Naive B cell (primary cell): ENCODE measurements at regions not wholly inside any gene's neighbourhood (a gene's known extent, or its start where the extent isn't known, plus 50 kb on each side); places are given as distances from the start of the nearest gene placed in this dataset.

Experiments used
- ATAC-seq, 2 donors: fragments of 150-1000 bp; cut with Tn5 transposase; 2 replicates each; pipeline ENCODE4 v1.10.0; 2021; ENCODE audit warnings: low read depth in 2 of 2, mild to moderate bottlenecking in 2 of 2, moderate library complexity in 2 of 2
- DNase-seq: peaks from one replicate; pipeline ENCODE4 v3.0.0; 2022
- H3K27ac Mint-ChIP-seq, 6 donors: one replicate each; pipeline ENCODE4 v1.8.0; 2020 to 2022; ENCODE audit warnings: mild to moderate bottlenecking in 6 of 6, mixed read lengths in 6 of 6, moderate library complexity in 5 of 6, inconsistent platforms in 2 of 6
- H3K27me3 Mint-ChIP-seq, 3 donors: one replicate each; pipeline ENCODE4 v1.8.0; 2021 to 2022; ENCODE audit warnings: mixed read lengths in 3 of 3, mild to moderate bottlenecking in 1 of 3
- H3K36me3 Mint-ChIP-seq, 2 donors: one replicate each; pipeline ENCODE4 v1.8.0; 2020 to 2022; ENCODE audit warnings: mixed read lengths in 2 of 2, inconsistent platforms in 1 of 2, mild to moderate bottlenecking in 1 of 2
- H3K4me1 Mint-ChIP-seq, 3 donors: one replicate each; pipeline ENCODE4 v1.8.0; 2020 to 2022; ENCODE audit warnings: mixed read lengths in 3 of 3, inconsistent platforms in 1 of 3, mild to moderate bottlenecking in 1 of 3, moderate library complexity in 1 of 3
- H3K4me3 Mint-ChIP-seq, 8 donors: one replicate each; pipeline ENCODE4 v1.8.0; 2020 to 2022; ENCODE audit warnings: mild to moderate bottlenecking in 8 of 8, mixed read lengths in 8 of 8, moderate library complexity in 8 of 8, inconsistent platforms in 2 of 8
- H3K9me3 Mint-ChIP-seq, 7 donors: one replicate each; pipeline ENCODE4 v1.8.0; 2020 to 2022; ENCODE audit warnings: mixed read lengths in 7 of 7, mild to moderate bottlenecking in 5 of 7, inconsistent platforms in 2 of 7, moderate library complexity in 1 of 7

- Mint-ChIP-seq H3K27me3 (peaks cover 0 to 4% (median 0%) of the 10 kb centered on the region in 3 donors), H3K4me1 (no peaks in the 10 kb centered on the region), H3K27ac (no peak overlapping the region), H3K9me3 (peaks cover 0 to 5% (median 0%) of the 10 kb centered on the region in 7 donors), H3K4me3 (no peak overlapping the region), H3K36me3 (no peaks in the 10 kb centered on the region)
- DNase-seq (no peak), ATAC-seq (no peak)
These were observed 587.2 kb downstream of the BRD1 start for GRCh38 chr22:49240472-49240871.

DNA sequence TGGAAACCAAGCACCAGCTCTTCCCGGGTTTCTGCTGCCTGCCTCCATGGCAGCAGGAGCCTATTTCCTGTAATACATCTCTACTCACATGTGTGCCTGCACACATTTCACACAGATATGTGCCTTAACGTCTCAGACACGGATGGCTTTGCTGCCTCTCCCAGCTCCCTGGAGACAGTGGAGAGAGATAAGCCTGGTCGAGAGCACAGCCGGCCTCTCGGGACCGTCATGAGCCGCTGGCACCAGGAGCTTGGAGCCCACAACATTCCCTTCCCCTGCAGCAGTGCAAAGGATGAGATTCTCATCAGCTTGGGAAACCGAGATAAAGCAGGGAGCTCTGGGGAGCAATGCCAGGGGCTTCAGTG is 587.7 kb downstream of the BRD1 start:
- H3K9me3 Mint-ChIP-seq = peaks cover 0 to 5% (median 0%) of the 10 kb centered on the region in 7 donors
- H3K27ac Mint-ChIP-seq = peak overlapping the region in 1 of 6 donors; percentile 62
- no peaks in the 10 kb centered on the region for H3K4me1 Mint-ChIP-seq
- ATAC-seq = no peak
- H3K36me3 Mint-ChIP-seq = no peaks in the 10 kb centered on the region
- no peak overlapping the region for H3K4me3 Mint-ChIP-seq
- DNase-seq = no peak
- peaks cover 0 to 5% (median 0%) of the 10 kb centered on the region in 3 donors for H3K27me3 Mint-ChIP-seq

- Mint-ChIP-seq H3K36me3 (no peaks in the 10 kb centered on the region), H3K4me3 (no peak overlapping the region), H3K4me1 (no peaks in the 10 kb centered on the region), H3K27ac (no peak overlapping the region), H3K9me3 (peaks cover 0 to 5% (median 0%) of the 10 kb centered on the region in 7 donors), H3K27me3 (peaks cover 0 to 9% (median 0%) of the 10 kb centered on the region in 3 donors)
- ATAC-seq (no peak), DNase-seq (no peak)
These were observed 588.2 kb downstream of the BRD1 start for GRCh38 chr22:49239264-49240015.

DNA sequence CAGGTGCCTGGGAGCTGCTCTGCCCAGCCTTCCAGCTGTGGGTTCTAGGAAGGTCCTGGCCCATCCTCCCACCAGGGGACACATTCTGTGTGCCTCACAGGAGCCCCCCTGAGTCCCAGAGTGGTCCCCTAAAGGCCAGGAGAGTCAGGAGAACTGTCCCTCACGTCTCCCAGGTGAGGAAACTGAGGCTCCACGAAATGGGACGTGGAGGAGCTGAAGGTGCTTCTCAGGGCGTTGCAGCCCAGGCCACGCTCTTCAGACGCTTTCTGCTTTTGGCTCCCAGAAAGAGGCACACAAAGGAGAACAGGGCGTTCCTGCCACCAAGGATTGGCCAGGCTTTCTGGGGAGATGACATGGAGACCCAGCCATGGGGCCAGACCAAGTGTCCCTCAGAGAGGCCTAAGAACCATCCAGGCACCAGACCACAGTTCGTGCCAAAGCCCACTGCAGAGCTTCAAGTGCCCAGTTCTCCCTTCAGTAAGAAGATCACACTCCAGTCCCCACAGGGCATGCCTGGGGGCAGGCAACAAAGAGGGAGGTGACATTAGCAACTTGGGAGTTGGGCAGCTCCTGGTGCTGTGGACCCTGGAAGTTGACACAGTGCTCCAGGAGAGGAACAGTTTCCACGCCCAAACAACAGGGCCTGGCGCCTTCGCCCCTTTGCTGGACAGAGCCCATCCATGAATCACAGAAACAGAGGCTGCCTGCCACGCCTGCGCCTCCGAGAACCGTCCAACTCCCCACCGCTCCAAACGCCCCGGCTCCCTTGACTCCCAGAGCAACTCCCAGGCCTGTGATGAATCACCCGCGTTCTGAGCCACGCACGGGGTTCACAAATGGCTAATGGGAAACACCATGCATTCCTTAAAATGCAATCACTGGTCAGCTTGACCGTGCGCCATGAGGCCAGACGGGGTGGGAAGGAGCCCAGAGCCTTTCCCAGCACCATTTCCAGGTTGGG is 589.2 kb downstream of the BRD1 start:
- H3K36me3 Mint-ChIP-seq = no peaks in the 10 kb centered on the region
- DNase-seq = no peak
- H3K4me1 Mint-ChIP-seq = no peaks in the 10 kb centered on the region
- ATAC-seq = no peak
- peak overlapping the region in 1 of 6 donors; percentile 54 for H3K27ac Mint-ChIP-seq
- peaks cover 0 to 5% (median 0%) of the 10 kb centered on the region in 7 donors for H3K9me3 Mint-ChIP-seq
- peaks cover 0 to 9% (median 0%) of the 10 kb centered on the region in 3 donors for H3K27me3 Mint-ChIP-seq
- H3K4me3 Mint-ChIP-seq = no peak overlapping the region

DNA sequence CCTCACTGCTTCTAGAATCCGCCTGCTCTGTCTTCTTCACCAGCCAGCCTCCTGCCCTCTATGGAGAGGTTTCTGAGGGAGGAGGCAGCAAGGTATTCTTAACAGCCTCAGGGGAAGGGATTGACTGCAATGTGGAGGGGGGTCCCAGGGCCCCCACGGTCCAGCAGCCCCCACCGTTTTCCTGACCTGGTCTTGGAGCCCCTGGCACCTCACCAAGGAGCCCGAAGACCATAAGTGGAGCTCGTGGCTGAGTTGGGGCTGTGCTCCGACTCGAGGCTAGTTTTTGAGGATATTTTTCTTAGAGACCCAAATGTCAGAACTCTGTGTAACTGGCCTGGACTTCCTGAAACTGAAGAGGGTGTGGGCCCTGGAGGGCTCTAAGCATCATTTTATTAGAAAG is 590.0 kb downstream of the BRD1 start:
- no peak overlapping the region for H3K27ac Mint-ChIP-seq
- no peak for ATAC-seq

DNA sequence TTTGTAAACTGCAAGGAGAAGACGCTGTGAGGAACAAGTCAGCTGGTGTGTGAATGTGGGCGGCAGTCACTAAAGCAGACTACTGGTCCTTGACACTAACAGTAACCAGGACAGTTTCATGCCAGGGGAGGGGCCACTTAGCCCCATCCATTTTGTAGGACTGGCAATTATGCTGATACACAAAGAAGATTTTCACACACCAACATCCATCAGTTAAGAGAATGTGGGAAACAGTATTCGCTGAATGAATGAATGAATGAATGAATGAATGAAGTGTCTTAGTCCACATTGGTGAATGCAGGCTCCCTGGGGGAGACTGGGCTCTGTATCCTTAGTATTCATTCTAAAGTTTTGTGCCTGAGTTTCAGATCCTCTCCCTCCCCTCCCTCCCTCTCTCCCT is 590.4 kb downstream of the BRD1 start:
- Mint-ChIP-seq H3K27me3 (peaks cover 0 to 9% (median 0%) of the 10 kb centered on the region in 3 donors), H3K36me3 (no peaks in the 10 kb centered on the region), H3K9me3 (no peaks in the 10 kb centered on the region), H3K4me1 (no peaks in the 10 kb centered on the region), H3K4me3 (peak overlapping the region in 1 of 8 donors; percentile 42), H3K27ac (no peak overlapping the region)
- DNase-seq (no peak), ATAC-seq (no peak)

More for the DNA sequence above, 590.0 kb downstream of the BRD1 start:
- peaks cover 0 to 9% (median 0%) of the 10 kb centered on the region in 3 donors for H3K27me3 Mint-ChIP-seq
- no peaks in the 10 kb centered on the region for H3K9me3 Mint-ChIP-seq
- no peak overlapping the region for H3K4me3 Mint-ChIP-seq
- H3K4me1 Mint-ChIP-seq = no peaks in the 10 kb centered on the region
- DNase-seq = no peak
- no peaks in the 10 kb centered on the region for H3K36me3 Mint-ChIP-seq

DNA sequence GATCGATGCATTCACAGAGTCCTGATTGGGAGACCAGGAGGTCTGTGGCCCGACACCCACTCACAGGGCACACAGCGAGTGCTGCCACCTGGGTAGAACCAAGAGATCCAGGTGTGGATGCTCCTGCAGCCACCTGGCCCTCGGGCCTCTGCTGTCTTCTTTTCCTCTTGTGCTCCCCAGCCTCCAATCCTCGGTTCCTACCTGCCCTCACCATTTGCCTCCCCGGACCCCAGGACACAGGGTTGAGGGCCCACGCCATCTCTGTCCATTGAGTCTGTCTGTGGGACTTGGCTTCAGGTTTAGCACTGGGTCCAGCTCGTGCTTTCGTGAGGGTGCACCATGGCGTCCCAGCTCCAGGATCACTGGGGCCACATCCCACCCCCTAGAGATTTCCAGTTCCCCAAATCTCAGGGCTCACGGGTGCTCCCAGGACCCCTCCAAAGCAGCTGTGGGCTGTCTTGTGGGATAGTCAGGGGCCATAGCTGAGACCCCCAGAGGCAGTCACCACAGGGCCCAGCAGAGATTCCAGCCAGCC is 591.1 kb downstream of the BRD1 start:
- Mint-ChIP-seq H3K4me1 (no peaks in the 10 kb centered on the region), H3K4me3 (no peak overlapping the region), H3K36me3 (no peaks in the 10 kb centered on the region), H3K27ac (no peak overlapping the region), H3K9me3 (no peaks in the 10 kb centered on the region), H3K27me3 (peaks cover 0 to 9% (median under 1%) of the 10 kb centered on the region in 3 donors)
- DNase-seq (no peak), ATAC-seq (no peak)

DNA sequence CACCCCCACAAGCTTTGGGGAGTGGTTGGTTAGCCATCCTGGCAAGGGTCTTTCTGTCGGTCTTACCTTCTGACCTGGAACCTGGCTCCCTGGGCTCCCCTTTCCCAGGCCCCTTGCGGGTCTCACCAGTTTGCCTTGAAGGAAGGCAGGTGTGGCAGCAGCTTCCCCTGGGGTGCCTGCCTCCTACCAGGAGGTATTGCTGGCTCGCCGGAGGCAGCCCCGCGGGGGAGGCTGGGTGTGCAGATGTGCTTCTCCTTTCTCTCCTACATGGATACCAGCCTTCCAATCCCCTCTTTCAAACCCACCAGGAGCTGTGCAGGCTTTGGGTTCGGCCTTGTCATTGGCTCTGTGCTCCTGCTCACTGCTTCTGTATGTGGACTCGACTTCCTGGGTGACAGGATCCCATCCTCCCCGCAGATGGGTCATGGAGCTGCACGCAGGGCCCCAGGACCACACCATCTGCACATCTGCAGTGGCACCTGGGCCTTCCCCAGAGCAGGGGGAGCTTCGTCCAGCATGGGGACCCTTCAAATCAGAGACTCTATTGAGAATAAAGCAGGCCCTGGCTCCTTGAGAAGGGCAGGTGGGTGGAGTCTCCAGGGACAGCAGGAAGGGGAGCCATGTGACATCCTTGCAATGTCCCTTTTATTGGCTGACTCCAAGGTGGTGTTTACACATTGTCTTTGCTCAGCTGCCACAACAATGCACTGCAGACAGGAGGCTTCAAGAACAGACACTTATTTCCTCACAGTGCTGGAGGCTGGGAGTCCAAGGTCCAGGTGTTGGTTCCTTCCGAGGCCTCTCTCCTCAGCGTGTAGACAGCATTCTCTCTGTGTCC is 592.0 kb downstream of the BRD1 start:
- H3K27me3 Mint-ChIP-seq = peaks cover 0 to 6% (median 4%) of the 10 kb centered on the region in 3 donors
- H3K36me3 Mint-ChIP-seq = no peaks in the 10 kb centered on the region
- no peak overlapping the region for H3K27ac Mint-ChIP-seq

DNA sequence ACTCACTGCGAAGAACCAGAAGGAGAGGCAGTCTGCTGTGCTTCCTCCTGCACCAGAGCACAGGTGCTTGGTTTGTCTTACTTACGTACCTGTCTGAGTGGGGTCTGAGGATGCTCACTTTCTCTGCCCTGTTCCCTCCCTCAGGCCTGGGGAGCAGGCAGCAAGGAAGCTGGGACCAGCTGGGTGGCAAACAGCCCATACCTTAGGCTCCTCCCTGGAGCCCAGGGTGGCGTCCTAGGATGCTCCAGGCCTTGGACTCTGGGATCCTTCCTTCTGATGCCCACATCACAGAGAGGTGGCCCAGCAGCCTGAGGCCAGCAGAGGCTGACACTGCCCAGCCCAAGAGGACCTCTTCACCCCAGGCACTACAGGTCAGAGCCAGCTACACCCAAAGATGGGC is 593.2 kb downstream of the BRD1 start:
- DNase-seq = no peak
- no peak for ATAC-seq
- H3K4me1 Mint-ChIP-seq = no peaks in the 10 kb centered on the region
- H3K36me3 Mint-ChIP-seq = no peaks in the 10 kb centered on the region
- H3K27ac Mint-ChIP-seq = no peak overlapping the region
- peaks cover 0 to 3% (median 0%) of the 10 kb centered on the region in 7 donors for H3K9me3 Mint-ChIP-seq
- peaks cover 0 to 4% (median 4%) of the 10 kb centered on the region in 3 donors for H3K27me3 Mint-ChIP-seq
- no peak overlapping the region for H3K4me3 Mint-ChIP-seq

More for the DNA sequence above, 592.0 kb downstream of the BRD1 start:
- Mint-ChIP-seq H3K4me1 (no peaks in the 10 kb centered on the region), H3K4me3 (peak overlapping the region in 1 of 8 donors; percentile 2), H3K9me3 (peaks cover 0 to 3% (median 0%) of the 10 kb centered on the region in 7 donors)
- ATAC-seq (no peak), DNase-seq (no peak)

GRCh38 chr22:49233507-49234100 is 594.1 kb downstream of the BRD1 start:
- DNase-seq (no peak), ATAC-seq (no peak)
- H3K9me3 Mint-ChIP-seq = peaks cover 0 to 3% (median 0%) of the 10 kb centered on the region in 7 donors
- H3K27ac Mint-ChIP-seq = no peak overlapping the region
- no peaks in the 10 kb centered on the region for H3K36me3 Mint-ChIP-seq
- H3K4me3 Mint-ChIP-seq = no peak overlapping the region
- peaks cover 0 to 4% (median 4%) of the 10 kb centered on the region in 3 donors for H3K27me3 Mint-ChIP-seq
- H3K4me1 Mint-ChIP-seq = no peaks in the 10 kb centered on the region

- H3K27me3 Mint-ChIP-seq = peaks cover 0 to 4% (median 4%) of the 10 kb centered on the region in 3 donors
- peaks cover 0 to 3% (median 0%) of the 10 kb centered on the region in 7 donors for H3K9me3 Mint-ChIP-seq
- no peaks in the 10 kb centered on the region for H3K36me3 Mint-ChIP-seq
- ATAC-seq (no peak), DNase-seq (no peak)
- H3K4me1 Mint-ChIP-seq = no peaks in the 10 kb centered on the region
- no peak overlapping the region for H3K4me3 Mint-ChIP-seq
- H3K27ac Mint-ChIP-seq = no peak overlapping the region
These were observed 595.2 kb downstream of the BRD1 start for GRCh38 chr22:49232319-49233067.

DNA sequence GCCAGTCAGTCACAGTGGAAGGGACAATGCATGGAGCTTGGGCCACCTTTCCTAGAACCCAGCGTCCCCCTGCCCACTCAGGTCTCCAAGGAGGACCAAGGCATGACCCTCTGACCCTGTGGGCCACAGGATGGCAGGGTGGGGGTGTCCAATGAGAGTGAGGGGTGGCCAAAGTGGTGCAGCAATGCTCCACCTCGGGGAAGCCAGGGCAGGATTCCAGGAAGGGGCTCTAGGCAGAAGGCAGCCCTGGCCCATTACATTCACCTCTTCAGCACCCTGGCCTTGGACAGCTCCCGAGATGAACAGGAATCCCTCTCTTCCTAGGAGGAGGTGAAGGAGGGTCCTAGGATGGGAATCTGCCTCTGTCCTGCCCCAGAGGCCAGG is 597.5 kb downstream of the BRD1 start:
- peaks cover 0 to 4% (median 4%) of the 10 kb centered on the region in 3 donors for H3K27me3 Mint-ChIP-seq
- no peak overlapping the region for H3K4me3 Mint-ChIP-seq
- no peak for ATAC-seq
- peaks cover 0 to 5% (median 0%) of the 10 kb centered on the region in 7 donors for H3K9me3 Mint-ChIP-seq
- H3K27ac Mint-ChIP-seq = no peak overlapping the region
- H3K36me3 Mint-ChIP-seq = no peaks in the 10 kb centered on the region
- H3K4me1 Mint-ChIP-seq = no peaks in the 10 kb centered on the region
- no peak for DNase-seq
